ENCODE measurements at regions not wholly inside any gene's neighbourhood (a gene's known extent, or its start where the extent isn't known, plus 50 kb on each side); places are given as distances from the start of the nearest gene placed in this dataset.

GRCh38 chr2:83584672-83585071 is 874.4 kb downstream of the SUCLG1 start:
- Histone ChIP-seq H3K4me3 (ENCODE audit: low read depth in 2 of 2, low read length in 2 of 2) (no peak overlapping the region), H3K27ac (ENCODE audit: low read length) (no peak overlapping the region), H3K9me3 (ENCODE audit: control insufficient read depth, insufficient read depth, low read depth, low read length) (no peaks in the 10 kb centered on the region), H3K4me1 (ENCODE audit: control insufficient read depth, insufficient read depth, low read length) (no peaks in the 10 kb centered on the region), H3K36me3 (ENCODE audit: control insufficient read depth, insufficient read depth, low read length) (no peaks in the 10 kb centered on the region), H3K27me3 (ENCODE audit: control insufficient read depth, insufficient read depth, low read length) (no peaks in the 10 kb centered on the region)
- intact Hi-C loops (cut with micrococcal nuclease; ENCODE audit: unreplicated experiment): no loop called here
- in situ Hi-C loops (cut with HindIII; ENCODE audit: low pct_unique_long_range_greater_than_20kb, low sequenced_read_pairs): no loop called here
- CTCF ChIA-PET: no interaction called here
- TF ChIP-seq POLR2AphosphoS5 (IDR thresholded peaks at IDR 0.05; ENCODE audit: low read depth, low read length): no peak
- TF ChIP-seq REST (IDR thresholded peaks at IDR 0.05; ENCODE audit: insufficient read depth in 1 of 2, low read depth in 2 of 2, low read length in 1 of 2): no peak
- no peak for TF ChIP-seq CTCF (IDR thresholded peaks at IDR 0.05)
- no peak for TF ChIP-seq SIN3A (IDR thresholded peaks at IDR 0.05; ENCODE audit: borderline replicate concordance, insufficient read depth, low read depth, low read length)
- TF ChIP-seq TCF7L2 (IDR thresholded peaks at IDR 0.05; ENCODE audit: low read depth, low read length): no peak
- ATAC-seq (no peak), DNase-seq (ENCODE audit: low read depth, low spot score) (no peak)
- POLR2A ChIA-PET: no interaction called here
- no TSS peak for BruUV-seq (replicated peaks)

GRCh38 chr2:83582589-83582988 is 876.5 kb downstream of the SUCLG1 start:
- BruUV-seq (replicated peaks): no TSS peak
- H3K36me3 ChIP-seq (ENCODE audit: control insufficient read depth, insufficient read depth, low read length): no peaks in the 10 kb centered on the region
- H3K4me3 ChIP-seq (ENCODE audit: low read depth in 2 of 2, low read length in 2 of 2): no peak overlapping the region
- H3K9me3 ChIP-seq (ENCODE audit: control insufficient read depth, insufficient read depth, low read depth, low read length): no peaks in the 10 kb centered on the region
- intact Hi-C loops (cut with micrococcal nuclease; ENCODE audit: unreplicated experiment): no loop called here
- H3K4me1 ChIP-seq (ENCODE audit: control insufficient read depth, insufficient read depth, low read length): no peaks in the 10 kb centered on the region
- in situ Hi-C loops (cut with HindIII; ENCODE audit: low pct_unique_long_range_greater_than_20kb, low sequenced_read_pairs): no loop called here
- ChIA-PET POLR2A (no interaction called here), CTCF (no interaction called here)
- DNase-seq (ENCODE audit: low read depth, low spot score): no peak
- no peak for TF ChIP-seq CTCF (IDR thresholded peaks at IDR 0.05)
- TF ChIP-seq TCF7L2 (IDR thresholded peaks at IDR 0.05; ENCODE audit: low read depth, low read length): no peak
- TF ChIP-seq REST (IDR thresholded peaks at IDR 0.05; ENCODE audit: insufficient read depth in 1 of 2, low read depth in 2 of 2, low read length in 1 of 2): no peak
- no peak for TF ChIP-seq POLR2AphosphoS5 (IDR thresholded peaks at IDR 0.05; ENCODE audit: low read depth, low read length)
- no peak for TF ChIP-seq SIN3A (IDR thresholded peaks at IDR 0.05; ENCODE audit: borderline replicate concordance, insufficient read depth, low read depth, low read length)
- H3K27ac ChIP-seq (ENCODE audit: low read length): no peak overlapping the region
- no peaks in the 10 kb centered on the region for H3K27me3 ChIP-seq (ENCODE audit: control insufficient read depth, insufficient read depth, low read length)
- no peak for ATAC-seq

All from Panc1 (cell line).